ENCODE measurements at regions not wholly inside any gene's neighbourhood (a gene's known extent, or its start where the extent isn't known, plus 50 kb on each side); places are given as distances from the start of the nearest gene placed in this dataset.

- no peak for TF ChIP-seq TCF12 (IDR thresholded peaks at IDR 0.05; ENCODE audit: low read depth)
- no peak for TF ChIP-seq NFIC (IDR thresholded peaks at IDR 0.05)
- TF ChIP-seq REST (IDR thresholded peaks at IDR 0.05; ENCODE audit: low read depth), result no peak
- TF ChIP-seq TEAD4 (IDR thresholded peaks at IDR 0.05), result no peak
- no peak for TF ChIP-seq YY1 (IDR thresholded peaks at IDR 0.05; ENCODE audit: low read depth)
- no peak for TF ChIP-seq MAX (IDR thresholded peaks at IDR 0.05)
- no peak for TF ChIP-seq ZBTB7A (IDR thresholded peaks at IDR 0.05; ENCODE audit: low read depth)
- TF ChIP-seq RAD21 (IDR thresholded peaks at IDR 0.05; ENCODE audit: low read depth), result no peak
- no peak for TF ChIP-seq TAF1 (IDR thresholded peaks at IDR 0.05; ENCODE audit: low read depth)
- no peak for TF ChIP-seq FOXM1 (IDR thresholded peaks at IDR 0.05; ENCODE audit: borderline replicate concordance, low read depth)
- TF ChIP-seq USF1 (IDR thresholded peaks at IDR 0.05), result no peak
- no peak for TF ChIP-seq CEBPB (IDR thresholded peaks at IDR 0.05)
- no peak for TF ChIP-seq EP300 (IDR thresholded peaks at IDR 0.05; ENCODE audit: borderline replicate concordance)
- TF ChIP-seq CREB1 (IDR thresholded peaks at IDR 0.05; ENCODE audit: low read depth), result no peak
- no peak for TF ChIP-seq EGR1 (IDR thresholded peaks at IDR 0.05)
Measured at GRCh38 chr15:79643393-79643792, 211.3 kb downstream of the MINAR1 start.

- TF ChIP-seq EGR1 (IDR thresholded peaks at IDR 0.05) (no peak), TAF1 (IDR thresholded peaks at IDR 0.05; ENCODE audit: low read depth) (no peak), EP300 (IDR thresholded peaks at IDR 0.05; ENCODE audit: borderline replicate concordance) (no peak), NFIC (IDR thresholded peaks at IDR 0.05) (no peak), YY1 (IDR thresholded peaks at IDR 0.05; ENCODE audit: low read depth) (no peak), MAX (IDR thresholded peaks at IDR 0.05) (no peak), ZBTB7A (IDR thresholded peaks at IDR 0.05; ENCODE audit: low read depth) (no peak), USF1 (IDR thresholded peaks at IDR 0.05) (no peak), RAD21 (IDR thresholded peaks at IDR 0.05; ENCODE audit: low read depth) (no peak), TCF12 (IDR thresholded peaks at IDR 0.05; ENCODE audit: low read depth) (no peak), FOXM1 (IDR thresholded peaks at IDR 0.05; ENCODE audit: borderline replicate concordance, low read depth) (no peak), CREB1 (IDR thresholded peaks at IDR 0.05; ENCODE audit: low read depth) (no peak), TEAD4 (IDR thresholded peaks at IDR 0.05) (no peak)
Measured at GRCh38 chr15:79644091-79644490, 212.0 kb downstream of the MINAR1 start.

- TF ChIP-seq EGR1 (IDR thresholded peaks at IDR 0.05) (no peak), CREB1 (IDR thresholded peaks at IDR 0.05; ENCODE audit: low read depth) (no peak), CEBPB (IDR thresholded peaks at IDR 0.05) (no peak), NFIC (IDR thresholded peaks at IDR 0.05) (no peak), RAD21 (IDR thresholded peaks at IDR 0.05; ENCODE audit: low read depth) (no peak), REST (IDR thresholded peaks at IDR 0.05; ENCODE audit: low read depth) (no peak), MAX (IDR thresholded peaks at IDR 0.05) (no peak), YY1 (IDR thresholded peaks at IDR 0.05; ENCODE audit: low read depth) (no peak), USF1 (IDR thresholded peaks at IDR 0.05) (no peak), TEAD4 (IDR thresholded peaks at IDR 0.05) (no peak), FOXM1 (IDR thresholded peaks at IDR 0.05; ENCODE audit: borderline replicate concordance, low read depth) (no peak), TCF12 (IDR thresholded peaks at IDR 0.05; ENCODE audit: low read depth) (no peak), ZBTB7A (IDR thresholded peaks at IDR 0.05; ENCODE audit: low read depth) (no peak), EP300 (IDR thresholded peaks at IDR 0.05; ENCODE audit: borderline replicate concordance) (no peak)
Measured at GRCh38 chr15:79653533-79653932, 221.4 kb downstream of the MINAR1 start.

- TF ChIP-seq TAF1 (IDR thresholded peaks at IDR 0.05; ENCODE audit: low read depth), result no peak
- no peak for TF ChIP-seq CEBPB (IDR thresholded peaks at IDR 0.05)
- no peak for TF ChIP-seq TEAD4 (IDR thresholded peaks at IDR 0.05)
- TF ChIP-seq EGR1 (IDR thresholded peaks at IDR 0.05), result no peak
- no peak for TF ChIP-seq REST (IDR thresholded peaks at IDR 0.05; ENCODE audit: low read depth)
- no peak for TF ChIP-seq USF1 (IDR thresholded peaks at IDR 0.05)
- TF ChIP-seq YY1 (IDR thresholded peaks at IDR 0.05; ENCODE audit: low read depth), result no peak
- no peak for TF ChIP-seq FOXM1 (IDR thresholded peaks at IDR 0.05; ENCODE audit: borderline replicate concordance, low read depth)
- TF ChIP-seq RAD21 (IDR thresholded peaks at IDR 0.05; ENCODE audit: low read depth), result no peak
- TF ChIP-seq TCF12 (IDR thresholded peaks at IDR 0.05; ENCODE audit: low read depth), result no peak
- TF ChIP-seq ZBTB7A (IDR thresholded peaks at IDR 0.05; ENCODE audit: low read depth), result no peak
- TF ChIP-seq MAX (IDR thresholded peaks at IDR 0.05), result no peak
- no peak for TF ChIP-seq CREB1 (IDR thresholded peaks at IDR 0.05; ENCODE audit: low read depth)
- TF ChIP-seq EP300 (IDR thresholded peaks at IDR 0.05; ENCODE audit: borderline replicate concordance), result no peak
- TF ChIP-seq NFIC (IDR thresholded peaks at IDR 0.05), result no peak
Measured at GRCh38 chr15:79656151-79657000, 224.2 kb downstream of the MINAR1 start.

All from Ishikawa (cell line).